A673 (cell line): ENCODE measurements at regions not wholly inside any gene's neighbourhood (a gene's known extent, or its start where the extent isn't known, plus 50 kb on each side); places are given as distances from the start of the nearest gene placed in this dataset.

Source experiments
- EZH2 ChIP-seq: fragments of 200-600 bp; sonication (generic); IDR thresholded peaks from 2 replicates; pipeline ENCODE4 v1.6.1; 2017; ENCODE audit warnings: borderline replicate concordance, low read depth, mild to moderate bottlenecking, mixed read lengths, antibody characterized with exemption, low read length; ENCODE audit not compliant: poor library complexity, severe bottlenecking
- TF ChIP-seq, protein P1 (sequence below): fragments of 300-800, 200-600 bp; sonication (generic); conservative IDR thresholded peaks from 2 replicates; pipeline ENCODE4 v1.5.1; 2017; ENCODE audit warnings: low read depth, mild to moderate bottlenecking, antibody characterized with exemption, low read length, moderate library complexity, mixed read lengths

GRCh38 chr12:115801871-115802270 is 475.6 kb downstream of the MED13L start:
- no peak for TF ChIP-seq EZH2
- TF ChIP-seq, protein P1, sequence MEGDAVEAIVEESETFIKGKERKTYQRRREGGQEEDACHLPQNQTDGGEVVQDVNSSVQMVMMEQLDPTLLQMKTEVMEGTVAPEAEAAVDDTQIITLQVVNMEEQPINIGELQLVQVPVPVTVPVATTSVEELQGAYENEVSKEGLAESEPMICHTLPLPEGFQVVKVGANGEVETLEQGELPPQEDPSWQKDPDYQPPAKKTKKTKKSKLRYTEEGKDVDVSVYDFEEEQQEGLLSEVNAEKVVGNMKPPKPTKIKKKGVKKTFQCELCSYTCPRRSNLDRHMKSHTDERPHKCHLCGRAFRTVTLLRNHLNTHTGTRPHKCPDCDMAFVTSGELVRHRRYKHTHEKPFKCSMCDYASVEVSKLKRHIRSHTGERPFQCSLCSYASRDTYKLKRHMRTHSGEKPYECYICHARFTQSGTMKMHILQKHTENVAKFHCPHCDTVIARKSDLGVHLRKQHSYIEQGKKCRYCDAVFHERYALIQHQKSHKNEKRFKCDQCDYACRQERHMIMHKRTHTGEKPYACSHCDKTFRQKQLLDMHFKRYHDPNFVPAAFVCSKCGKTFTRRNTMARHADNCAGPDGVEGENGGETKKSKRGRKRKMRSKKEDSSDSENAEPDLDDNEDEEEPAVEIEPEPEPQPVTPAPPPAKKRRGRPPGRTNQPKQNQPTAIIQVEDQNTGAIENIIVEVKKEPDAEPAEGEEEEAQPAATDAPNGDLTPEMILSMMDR, result no peak
